ENCODE measurements at regions not wholly inside any gene's neighbourhood (a gene's known extent, or its start where the extent isn't known, plus 50 kb on each side); places are given as distances from the start of the nearest gene placed in this dataset.

DNA sequence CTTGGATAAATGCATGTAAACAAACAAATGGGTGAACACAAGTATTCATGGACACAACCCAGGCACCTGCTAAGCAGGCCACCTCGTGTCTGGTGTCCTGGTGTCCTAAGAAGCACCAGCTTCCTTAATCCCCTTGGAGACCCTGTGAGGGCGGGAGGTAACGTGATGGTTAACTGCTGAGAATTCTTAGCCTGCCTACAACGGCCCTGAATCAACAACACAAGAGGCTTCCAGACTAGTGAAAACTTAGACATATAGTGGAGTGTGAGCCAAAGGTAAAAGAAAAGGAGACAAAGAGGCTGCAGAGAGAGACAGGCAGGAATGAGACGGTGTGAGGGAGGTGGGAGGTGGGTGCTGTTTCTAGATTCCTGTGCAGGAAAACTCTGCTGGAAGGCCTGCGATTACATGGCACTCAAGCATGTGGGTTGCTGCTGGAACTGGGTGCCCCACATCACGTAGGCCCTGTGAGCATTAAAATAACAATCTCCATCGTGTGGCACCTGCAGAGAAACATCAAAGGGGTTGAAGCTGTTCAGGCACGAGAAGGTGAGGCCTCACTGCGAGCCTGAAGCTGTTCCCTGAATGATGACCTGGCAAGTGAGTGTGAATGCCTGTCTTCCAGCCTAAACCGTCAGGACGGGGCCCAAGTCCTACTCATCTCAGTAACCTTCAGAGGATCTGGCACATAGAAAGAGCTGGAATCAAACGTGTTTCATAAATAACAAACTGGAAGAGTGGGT lies 64.2 kb downstream of the RPL37A start:
- Histone ChIP-seq H3K4me2 (no peak overlapping the region), H3K4me3 (no peak overlapping the region), H3K9me3 (ENCODE audit: insufficient read depth, low read depth) (no peaks in the 10 kb centered on the region), H3F3A (ENCODE audit: insufficient read depth, low read depth) (no peaks in the 10 kb centered on the region), H4K20me1 (ENCODE audit: insufficient read depth) (no peaks in the 10 kb centered on the region), H3K27ac (no peak overlapping the region), H3K9me2 (ENCODE audit: insufficient read depth) (no peaks in the 10 kb centered on the region), H3K79me2 (ENCODE audit: low read depth) (no peaks in the 10 kb centered on the region), H3K36me3 (ENCODE audit: low read depth) (no peaks in the 10 kb centered on the region), H3K4me1 (replicated peaks; ENCODE audit: insufficient read depth) (no peaks in the 10 kb centered on the region), H3K27me3 (ENCODE audit: insufficient read depth, low read depth) (no peaks in the 10 kb centered on the region), H2AFZ (no peak overlapping the region)
- ChIA-PET POLR2A (ENCODE audit: unreplicated experiment) (no interaction called here), CTCF (no interaction called here)
- TF ChIP-seq, protein P1, sequence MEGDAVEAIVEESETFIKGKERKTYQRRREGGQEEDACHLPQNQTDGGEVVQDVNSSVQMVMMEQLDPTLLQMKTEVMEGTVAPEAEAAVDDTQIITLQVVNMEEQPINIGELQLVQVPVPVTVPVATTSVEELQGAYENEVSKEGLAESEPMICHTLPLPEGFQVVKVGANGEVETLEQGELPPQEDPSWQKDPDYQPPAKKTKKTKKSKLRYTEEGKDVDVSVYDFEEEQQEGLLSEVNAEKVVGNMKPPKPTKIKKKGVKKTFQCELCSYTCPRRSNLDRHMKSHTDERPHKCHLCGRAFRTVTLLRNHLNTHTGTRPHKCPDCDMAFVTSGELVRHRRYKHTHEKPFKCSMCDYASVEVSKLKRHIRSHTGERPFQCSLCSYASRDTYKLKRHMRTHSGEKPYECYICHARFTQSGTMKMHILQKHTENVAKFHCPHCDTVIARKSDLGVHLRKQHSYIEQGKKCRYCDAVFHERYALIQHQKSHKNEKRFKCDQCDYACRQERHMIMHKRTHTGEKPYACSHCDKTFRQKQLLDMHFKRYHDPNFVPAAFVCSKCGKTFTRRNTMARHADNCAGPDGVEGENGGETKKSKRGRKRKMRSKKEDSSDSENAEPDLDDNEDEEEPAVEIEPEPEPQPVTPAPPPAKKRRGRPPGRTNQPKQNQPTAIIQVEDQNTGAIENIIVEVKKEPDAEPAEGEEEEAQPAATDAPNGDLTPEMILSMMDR (conservative IDR thresholded peaks at IDR 0.05), result no peak
- TF ChIP-seq EZH2 (IDR thresholded peaks at IDR 0.05; ENCODE audit: low read depth), result no peak
- BruUV-seq (replicated peaks), result no TSS peak
- DNase-seq, result no peak
- intact Hi-C loops (cut with micrococcal nuclease; ENCODE audit: unreplicated experiment), result no loop called here

- CTCF ChIA-PET, result no interaction called here
- Histone ChIP-seq H2AFZ (no peak overlapping the region), H3K9me3 (ENCODE audit: insufficient read depth, low read depth) (no peaks in the 10 kb centered on the region), H3K36me3 (ENCODE audit: low read depth) (no peaks in the 10 kb centered on the region), H3K79me2 (ENCODE audit: low read depth) (no peaks in the 10 kb centered on the region), H3K4me2 (no peak overlapping the region), H3K27ac (no peak overlapping the region), H4K20me1 (ENCODE audit: insufficient read depth) (no peaks in the 10 kb centered on the region), H3K4me3 (no peak overlapping the region), H3F3A (ENCODE audit: insufficient read depth, low read depth) (no peaks in the 10 kb centered on the region), H3K27me3 (ENCODE audit: insufficient read depth, low read depth) (no peaks in the 10 kb centered on the region), H3K9me2 (ENCODE audit: insufficient read depth) (no peaks in the 10 kb centered on the region), H3K4me1 (replicated peaks; ENCODE audit: insufficient read depth) (no peaks in the 10 kb centered on the region)
- TF ChIP-seq EZH2 (IDR thresholded peaks at IDR 0.05; ENCODE audit: low read depth), result no peak
- TF ChIP-seq, protein P1 (conservative IDR thresholded peaks at IDR 0.05), result no peak
- no TSS peak for BruUV-seq (replicated peaks)
- no peak for DNase-seq
- intact Hi-C loops (cut with micrococcal nuclease; ENCODE audit: unreplicated experiment), result no loop called here
- POLR2A ChIA-PET (ENCODE audit: unreplicated experiment), result no interaction called here
Measured at GRCh38 chr2:216563646-216564045, 65.0 kb downstream of the RPL37A start.

GRCh38 chr2:216564611-216565010 lies 66.0 kb downstream of the RPL37A start:
- BruUV-seq (replicated peaks), result no TSS peak
- intact Hi-C loops (cut with micrococcal nuclease; ENCODE audit: unreplicated experiment), result no loop called here
- no peak overlapping the region for H2AFZ ChIP-seq
- H3K4me1 ChIP-seq (replicated peaks; ENCODE audit: insufficient read depth), result no peaks in the 10 kb centered on the region
- no peak for DNase-seq
- no peaks in the 10 kb centered on the region for H3K9me3 ChIP-seq (ENCODE audit: insufficient read depth, low read depth)
- no peaks in the 10 kb centered on the region for H4K20me1 ChIP-seq (ENCODE audit: insufficient read depth)
- POLR2A ChIA-PET (ENCODE audit: unreplicated experiment), result no interaction called here
- H3K4me3 ChIP-seq, result no peak overlapping the region
- no peaks in the 10 kb centered on the region for H3K27me3 ChIP-seq (ENCODE audit: insufficient read depth, low read depth)
- CTCF ChIA-PET, result no interaction called here
- no peaks in the 10 kb centered on the region for H3K9me2 ChIP-seq (ENCODE audit: insufficient read depth)
- H3K79me2 ChIP-seq (ENCODE audit: low read depth), result no peaks in the 10 kb centered on the region
- no peak overlapping the region for H3K4me2 ChIP-seq
- TF ChIP-seq, protein P1 (conservative IDR thresholded peaks at IDR 0.05), result no peak
- TF ChIP-seq EZH2 (IDR thresholded peaks at IDR 0.05; ENCODE audit: low read depth), result no peak
- H3K36me3 ChIP-seq (ENCODE audit: low read depth), result no peaks in the 10 kb centered on the region
- H3F3A ChIP-seq (ENCODE audit: insufficient read depth, low read depth), result no peaks in the 10 kb centered on the region
- H3K27ac ChIP-seq, result no peak overlapping the region
